ENCODE measurements at regions not wholly inside any gene's neighbourhood (a gene's known extent, or its start where the extent isn't known, plus 50 kb on each side); places are given as distances from the start of the nearest gene placed in this dataset.

DNA sequence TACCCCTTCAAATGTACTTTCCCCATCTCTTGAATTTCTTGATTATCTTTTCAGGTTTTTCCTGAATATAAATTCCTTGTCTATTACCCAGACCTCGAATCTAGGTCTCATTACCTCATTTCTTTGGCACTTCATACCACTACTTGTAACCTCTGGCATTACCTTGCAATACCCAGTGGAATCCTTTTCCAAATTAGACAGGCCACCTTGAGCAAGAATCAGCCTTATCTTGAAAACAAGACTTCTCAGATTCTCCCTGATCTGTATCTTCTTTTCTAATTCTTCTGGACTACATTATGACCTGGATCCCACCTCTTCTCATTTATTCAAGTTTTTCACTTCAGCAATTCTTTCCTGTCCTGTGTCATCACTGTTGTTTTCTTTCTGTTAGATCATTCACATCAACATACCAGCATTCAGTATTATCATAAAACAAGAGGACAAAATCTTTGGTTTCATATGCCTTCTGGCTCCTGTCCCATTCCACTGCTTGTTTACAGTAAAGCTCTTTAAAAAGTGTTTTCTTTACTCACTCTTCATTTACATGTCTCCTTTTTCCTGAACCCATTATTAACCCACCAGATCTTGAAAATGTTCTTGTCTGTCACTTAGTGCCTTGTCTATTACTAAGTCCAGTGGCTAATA, 275.6 kb upstream of the HS3ST1 start:
- Histone ChIP-seq H3K36me3 (ENCODE audit: control insufficient read depth in 2 of 4, insufficient read depth in 4 of 4, low read length in 3 of 4) (no peaks in the 10 kb centered on the region), H3K23ac (ENCODE audit: insufficient read length) (no peak overlapping the region), H3K79me2 (ENCODE audit: control insufficient read depth in 1 of 2, insufficient read depth in 2 of 2, low read length in 2 of 2) (no peaks in the 10 kb centered on the region), H2BK20ac (ENCODE audit: low read length) (no peak overlapping the region), H3K4ac (replicated peaks; ENCODE audit: insufficient read length, low read depth, low read length) (no peak overlapping the region), H2AFZ (ENCODE audit: low read length) (no peak overlapping the region), H3K79me1 (ENCODE audit: low read depth, low read length) (no peaks in the 10 kb centered on the region), H3K23me2 (ENCODE audit: low read depth, low read length) (no peaks in the 10 kb centered on the region), H3K14ac (ENCODE audit: insufficient read length) (no peak overlapping the region), H2BK5ac (ENCODE audit: low read depth, low read length) (no peak overlapping the region), H4K91ac (replicated peaks; ENCODE audit: insufficient read length, low read length) (no peak overlapping the region), H2AK5ac (ENCODE audit: low read depth, low read length) (no peak overlapping the region), H3K18ac (ENCODE audit: extremely low read depth, low read length) (no peak overlapping the region), H3K56ac (replicated peaks; ENCODE audit: insufficient read length, low read depth, low read length) (no peak overlapping the region), H3K9ac (replicated peaks in 1 of 4; ENCODE audit: extremely low read depth in 1 of 4, low read depth in 3 of 4, low read length in 3 of 4) (no peak overlapping the region), H3K4me1 (replicated peaks in 1 of 4; ENCODE audit: control insufficient read depth in 3 of 4, insufficient read depth in 4 of 4, low read length in 3 of 4) (no peaks in the 10 kb centered on the region), H2BK120ac (replicated peaks; ENCODE audit: low read depth, low read length) (no peak overlapping the region), H2BK15ac (ENCODE audit: low read length) (no peak overlapping the region), H3K4me2 (ENCODE audit: insufficient read depth in 1 of 2, low read depth in 2 of 2, low read length in 2 of 2) (no peak overlapping the region), H3K4me3 (ENCODE audit: extremely low read depth in 1 of 4, insufficient read depth in 2 of 4, low read depth in 3 of 4, low read length in 4 of 4) (no peak overlapping the region), H3K9me3 (ENCODE audit: insufficient read depth in 2 of 2, low read depth in 1 of 2, low read length in 1 of 2) (no peaks in the 10 kb centered on the region), H4K5ac (ENCODE audit: insufficient read length, low read depth, low read length) (no peak overlapping the region), H4K8ac (ENCODE audit: extremely low read depth, insufficient read depth, low read length) (no peak overlapping the region), H3K27me3 (replicated peaks in 1 of 4; ENCODE audit: control insufficient read depth in 3 of 4, extremely low read depth in 1 of 4, insufficient read depth in 3 of 4, low read length in 3 of 4) (no peaks in the 10 kb centered on the region), H3K27ac (ENCODE audit: low read depth, low read length) (no peak overlapping the region), H2BK12ac (ENCODE audit: low read depth, low read length) (no peak overlapping the region), H4K20me1 (replicated peaks in 1 of 2; ENCODE audit: control insufficient read depth in 1 of 2, insufficient read depth in 2 of 2, low read length in 2 of 2) (no peaks in the 10 kb centered on the region)
- CTCF ChIA-PET (ENCODE audit: partially characterized antibody): no interaction called here
- POLR2A ChIA-PET (ENCODE audit: partially characterized antibody): no interaction called here
- WGBS, 2 experiments (ENCODE audit: extremely low coverage in 1 of 2, insufficient coverage in 1 of 2, insufficient read length in 1 of 2, insufficient replicate concordance in 2 of 2, low coverage in 1 of 2, low lambda C conversion rate in 2 of 2, missing lambda C conversion rate in 1 of 2): 86% methylated on average over 1 of the region's 1 CpG; no CpG with 5 or more reads in 1 of the 2 experiments
- FAIRE-seq: no peak
- DNase-seq (ENCODE audit: low read depth in 1 of 2, low spot score in 2 of 2): no peak
- TF ChIP-seq POLR2AphosphoS5 (IDR thresholded peaks at IDR 0.05; ENCODE audit: low read depth, low read length) (no peak), TAF1 (IDR thresholded peaks at IDR 0.05; ENCODE audit: low read depth, low read length) (no peak), CHD2 (IDR thresholded peaks at IDR 0.05; ENCODE audit: low read length) (no peak), RFX5 (IDR thresholded peaks at IDR 0.05; ENCODE audit: borderline replicate concordance, low read depth, low read length) (no peak), EGR1 (IDR thresholded peaks at IDR 0.05; ENCODE audit: borderline replicate concordance, low read depth, low read length) (no peak), SIRT6 (IDR thresholded peaks at IDR 0.05; ENCODE audit: low read length) (no peak)
